Activated CD8-positive, alpha-beta memory T cell treated with anti-CD3 and anti-CD28 coated beads, Interleukin-2, amount 10 ng/mL, durations not matched to agents 7 days and 5 days (primary cell): ENCODE measurements at regions not wholly inside any gene's neighbourhood (a gene's known extent, or its start where the extent isn't known, plus 50 kb on each side); places are given as distances from the start of the nearest gene placed in this dataset.

Experiments
- ATAC-seq: fragments of 150-1000 bp; cut with Tn5 transposase; one replicate; pipeline ENCODE4 v1.10.0; 2021; ENCODE audit warnings: moderate library complexity
- CTCF ChIA-PET: fragments of 350-600 bp; sonication (Branson Sonifier 250); formaldehyde crosslinking; loops from one replicate; lab custom pipeline; 2021; ENCODE audit warnings: antibody characterized with exemption; lab: Charles Lee
- DNase-seq: peaks from one replicate; pipeline ENCODE4 v3.0.0-alpha.2; 2020
- H3K27ac Mint-ChIP-seq: one replicate; pipeline ENCODE4 v1.8.0; 2021; ENCODE audit warnings: mild to moderate bottlenecking, mixed read lengths
- H3K27me3 Mint-ChIP-seq: one replicate; pipeline ENCODE4 v1.8.0; 2021; ENCODE audit warnings: mixed read lengths
- H3K36me3 Mint-ChIP-seq: one replicate; pipeline ENCODE4 v1.8.0; 2021; ENCODE audit warnings: mild to moderate bottlenecking, mixed read lengths
- H3K4me1 Mint-ChIP-seq: one replicate; pipeline ENCODE4 v1.8.0; 2021; ENCODE audit warnings: mixed read lengths
- H3K4me3 Mint-ChIP-seq: one replicate; pipeline ENCODE4 v1.8.0; 2021; ENCODE audit warnings: mild to moderate bottlenecking, moderate library complexity, mixed read lengths
- H3K9me3 Mint-ChIP-seq: one replicate; pipeline ENCODE4 v1.8.0; 2022; ENCODE audit warnings: low read depth, mixed read lengths

GRCh38 chr10:36647540-36647939, 477.9 kb upstream of the ANKRD30A start:
- Mint-ChIP-seq H3K9me3 (peaks cover 8% of the 10 kb centered on the region), H3K4me3 (no peak overlapping the region), H3K4me1 (no peaks in the 10 kb centered on the region), H3K27me3 (no peaks in the 10 kb centered on the region), H3K27ac (no peak overlapping the region), H3K36me3 (no peaks in the 10 kb centered on the region)
- ATAC-seq (no peak), DNase-seq (no peak)
- CTCF ChIA-PET = no interaction called here

- DNase-seq (no peak), ATAC-seq (no peak)
- H3K36me3 Mint-ChIP-seq = no peaks in the 10 kb centered on the region
- H3K27me3 Mint-ChIP-seq = no peaks in the 10 kb centered on the region
- peaks cover 6% of the 10 kb centered on the region for H3K9me3 Mint-ChIP-seq
- H3K4me1 Mint-ChIP-seq = no peaks in the 10 kb centered on the region
- no peak overlapping the region for H3K4me3 Mint-ChIP-seq
- no peak overlapping the region for H3K27ac Mint-ChIP-seq
- CTCF ChIA-PET = no interaction called here
Observed at GRCh38 chr10:36640626-36641025, 484.8 kb upstream of the ANKRD30A start.

DNA sequence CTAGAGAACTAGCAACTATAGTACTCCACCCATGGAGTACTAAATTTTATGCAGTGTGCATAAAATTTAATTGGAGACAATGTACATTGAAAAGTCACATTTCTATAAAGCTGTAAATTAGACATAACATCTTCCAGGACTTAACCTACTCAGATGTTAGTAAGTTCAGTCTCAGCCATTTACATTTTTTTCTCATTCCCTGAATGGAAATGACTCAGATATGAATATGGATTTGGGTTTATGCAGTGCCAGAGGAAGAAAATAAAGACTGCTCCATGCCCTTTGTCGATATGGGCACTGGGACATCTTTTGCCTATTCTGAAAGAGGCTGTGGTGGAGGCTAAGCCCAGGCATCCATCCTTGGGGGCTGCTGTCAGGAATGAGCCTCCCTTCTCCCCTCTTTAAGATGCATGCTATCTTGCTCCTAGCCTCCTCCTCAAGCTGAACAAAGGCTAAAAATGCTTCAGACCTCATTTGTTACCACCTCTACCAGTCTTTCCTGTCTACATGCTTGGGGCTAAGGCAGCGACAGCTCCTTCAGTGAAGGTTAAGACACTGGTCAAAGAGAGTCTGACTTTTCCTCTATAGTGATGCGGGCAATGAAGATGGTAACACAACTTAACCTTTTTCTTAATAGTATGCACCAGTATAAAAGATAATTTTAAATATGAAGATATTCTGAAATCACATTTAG, 486.8 kb upstream of the ANKRD30A start:
- CTCF ChIA-PET = no interaction called here
- Mint-ChIP-seq H3K4me3 (no peak overlapping the region), H3K27ac (no peak overlapping the region), H3K9me3 (peaks cover 6% of the 10 kb centered on the region), H3K36me3 (no peaks in the 10 kb centered on the region), H3K4me1 (no peaks in the 10 kb centered on the region), H3K27me3 (no peaks in the 10 kb centered on the region)
- DNase-seq (no peak), ATAC-seq (no peak)

- Mint-ChIP-seq H3K27ac (no peak overlapping the region), H3K4me1 (no peaks in the 10 kb centered on the region), H3K27me3 (no peaks in the 10 kb centered on the region), H3K36me3 (no peaks in the 10 kb centered on the region), H3K4me3 (no peak overlapping the region), H3K9me3 (peaks cover 4% of the 10 kb centered on the region)
- CTCF ChIA-PET = no interaction called here
- DNase-seq (no peak), ATAC-seq (no peak)
Observed at GRCh38 chr10:36636879-36637278, 488.5 kb upstream of the ANKRD30A start.

GRCh38 chr10:36636285-36636839, 489.0 kb upstream of the ANKRD30A start:
- DNase-seq = no peak
- no peak overlapping the region for H3K4me3 Mint-ChIP-seq
- ATAC-seq = no peak
- no peaks in the 10 kb centered on the region for H3K4me1 Mint-ChIP-seq
- no peaks in the 10 kb centered on the region for H3K36me3 Mint-ChIP-seq
- CTCF ChIA-PET = no interaction called here
- H3K27me3 Mint-ChIP-seq = no peaks in the 10 kb centered on the region
- H3K9me3 Mint-ChIP-seq = peaks cover 3% of the 10 kb centered on the region
- H3K27ac Mint-ChIP-seq = no peak overlapping the region

DNA sequence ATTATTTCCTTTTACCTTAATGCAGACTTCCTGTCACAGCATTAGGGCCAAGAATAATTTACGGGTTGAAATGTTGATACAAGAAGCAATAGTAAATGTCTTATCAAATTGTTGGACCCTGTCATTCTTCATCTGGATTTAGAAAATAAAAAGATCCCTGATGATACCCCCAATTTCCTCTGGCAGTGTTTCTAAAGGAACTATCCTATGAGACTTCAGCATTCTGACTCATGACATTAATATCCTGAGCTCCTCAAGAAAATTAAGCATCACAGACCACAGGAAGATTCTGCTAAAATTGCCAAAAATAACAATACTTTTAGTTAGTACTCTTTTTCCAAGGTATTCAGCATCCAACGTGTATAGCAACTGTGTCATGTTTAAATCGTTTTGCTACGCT, 490.5 kb upstream of the ANKRD30A start:
- H3K27ac Mint-ChIP-seq = no peak overlapping the region
- no peaks in the 10 kb centered on the region for H3K27me3 Mint-ChIP-seq
- DNase-seq (no peak), ATAC-seq (no peak)
- peaks cover 8% of the 10 kb centered on the region for H3K9me3 Mint-ChIP-seq
- CTCF ChIA-PET = interaction anchor here (0.8 kb wide), 1 partner anchor 93 kb away, joined by 3 read pairs; no protein-coding TSS in a partner anchor
- H3K36me3 Mint-ChIP-seq = no peaks in the 10 kb centered on the region
- H3K4me3 Mint-ChIP-seq = no peak overlapping the region
- no peaks in the 10 kb centered on the region for H3K4me1 Mint-ChIP-seq

GRCh38 chr10:36630267-36630666, 495.1 kb upstream of the ANKRD30A start:
- Mint-ChIP-seq H3K4me3 (no peak overlapping the region), H3K36me3 (no peaks in the 10 kb centered on the region), H3K27ac (no peak overlapping the region), H3K9me3 (peaks cover 12% of the 10 kb centered on the region), H3K27me3 (no peaks in the 10 kb centered on the region), H3K4me1 (no peaks in the 10 kb centered on the region)
- ATAC-seq (no peak), DNase-seq (no peak)
- CTCF ChIA-PET = no interaction called here

DNA sequence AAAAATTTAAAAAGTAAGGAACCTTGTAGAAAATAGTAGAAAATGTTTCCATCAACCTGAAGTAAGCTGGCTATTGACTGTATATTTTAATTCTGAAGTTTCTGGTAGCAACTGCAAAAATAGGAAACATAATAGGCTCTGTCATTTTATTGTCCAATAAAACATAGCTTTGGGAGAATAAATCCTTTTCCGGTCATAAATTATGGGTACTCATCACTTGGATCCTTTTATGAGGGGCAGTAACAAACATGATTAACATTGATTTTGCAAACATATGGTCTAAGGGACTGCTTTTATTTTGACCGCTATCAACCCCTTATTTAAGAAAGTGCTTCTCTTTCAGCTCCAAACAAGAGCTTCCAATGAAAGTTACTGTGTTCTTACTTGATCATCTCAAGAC, 495.9 kb upstream of the ANKRD30A start:
- DNase-seq (no peak), ATAC-seq (no peak)
- H3K4me3 Mint-ChIP-seq = no peak overlapping the region
- CTCF ChIA-PET = no interaction called here
- no peaks in the 10 kb centered on the region for H3K27me3 Mint-ChIP-seq
- H3K27ac Mint-ChIP-seq = no peak overlapping the region
- no peaks in the 10 kb centered on the region for H3K4me1 Mint-ChIP-seq
- H3K9me3 Mint-ChIP-seq = peaks cover 12% of the 10 kb centered on the region
- no peaks in the 10 kb centered on the region for H3K36me3 Mint-ChIP-seq

- no peak overlapping the region for H3K27ac Mint-ChIP-seq
- CTCF ChIA-PET = no interaction called here
- H3K4me3 Mint-ChIP-seq = no peak overlapping the region
- no peaks in the 10 kb centered on the region for H3K27me3 Mint-ChIP-seq
- peaks cover 21% of the 10 kb centered on the region for H3K9me3 Mint-ChIP-seq
- no peak for ATAC-seq
- DNase-seq = no peak
- H3K36me3 Mint-ChIP-seq = no peaks in the 10 kb centered on the region
- no peaks in the 10 kb centered on the region for H3K4me1 Mint-ChIP-seq
Observed at GRCh38 chr10:36624551-36625100, 500.8 kb upstream of the ANKRD30A start.

- CTCF ChIA-PET = no interaction called here
- H3K27me3 Mint-ChIP-seq = no peaks in the 10 kb centered on the region
- ATAC-seq (no peak), DNase-seq (no peak)
- H3K36me3 Mint-ChIP-seq = no peaks in the 10 kb centered on the region
- no peak overlapping the region for H3K4me3 Mint-ChIP-seq
- H3K4me1 Mint-ChIP-seq = no peaks in the 10 kb centered on the region
- no peak overlapping the region for H3K27ac Mint-ChIP-seq
- peaks cover 21% of the 10 kb centered on the region for H3K9me3 Mint-ChIP-seq
Observed at GRCh38 chr10:36621346-36621745, 504.1 kb upstream of the ANKRD30A start.

DNA sequence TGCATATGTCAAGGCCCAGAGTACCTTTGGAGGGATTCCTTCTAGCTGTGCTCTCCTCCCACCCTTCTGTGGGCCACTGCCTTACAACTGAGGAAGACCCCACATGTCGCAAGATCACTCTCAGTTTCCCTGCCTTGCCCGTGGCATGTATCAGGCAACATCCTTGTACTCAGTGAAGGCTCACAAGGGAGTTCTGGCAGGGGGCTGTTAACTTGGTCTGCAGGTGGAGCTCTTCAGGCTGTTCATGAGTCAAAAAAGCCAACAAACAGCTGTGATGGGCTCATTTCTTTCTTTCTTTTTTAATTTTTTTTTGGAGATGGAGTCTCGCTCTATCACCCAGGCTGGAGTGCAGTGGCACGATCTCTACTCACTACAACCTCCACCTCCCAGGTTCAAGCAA, 513.0 kb upstream of the ANKRD30A start:
- DNase-seq (no peak), ATAC-seq (no peak)
- H3K9me3 Mint-ChIP-seq = peaks cover 6% of the 10 kb centered on the region
- no peaks in the 10 kb centered on the region for H3K4me1 Mint-ChIP-seq
- H3K27ac Mint-ChIP-seq = no peak overlapping the region
- no peaks in the 10 kb centered on the region for H3K27me3 Mint-ChIP-seq
- no peak overlapping the region for H3K4me3 Mint-ChIP-seq
- H3K36me3 Mint-ChIP-seq = no peaks in the 10 kb centered on the region
- CTCF ChIA-PET = no interaction called here

GRCh38 chr10:36608866-36609265, 516.5 kb upstream of the ANKRD30A start:
- H3K27me3 Mint-ChIP-seq = no peaks in the 10 kb centered on the region
- H3K27ac Mint-ChIP-seq = no peak overlapping the region
- CTCF ChIA-PET = no interaction called here
- no peaks in the 10 kb centered on the region for H3K36me3 Mint-ChIP-seq
- ATAC-seq = no peak
- H3K4me3 Mint-ChIP-seq = no peak overlapping the region
- DNase-seq = no peak
- peaks cover 7% of the 10 kb centered on the region for H3K9me3 Mint-ChIP-seq
- no peaks in the 10 kb centered on the region for H3K4me1 Mint-ChIP-seq

- Mint-ChIP-seq H3K4me1 (no peaks in the 10 kb centered on the region), H3K9me3 (peaks cover 5% of the 10 kb centered on the region), H3K4me3 (no peak overlapping the region), H3K27ac (no peak overlapping the region), H3K27me3 (no peaks in the 10 kb centered on the region), H3K36me3 (no peaks in the 10 kb centered on the region)
- DNase-seq (no peak), ATAC-seq (no peak)
- CTCF ChIA-PET = no interaction called here
Observed at GRCh38 chr10:36608251-36608650, 517.1 kb upstream of the ANKRD30A start.

DNA sequence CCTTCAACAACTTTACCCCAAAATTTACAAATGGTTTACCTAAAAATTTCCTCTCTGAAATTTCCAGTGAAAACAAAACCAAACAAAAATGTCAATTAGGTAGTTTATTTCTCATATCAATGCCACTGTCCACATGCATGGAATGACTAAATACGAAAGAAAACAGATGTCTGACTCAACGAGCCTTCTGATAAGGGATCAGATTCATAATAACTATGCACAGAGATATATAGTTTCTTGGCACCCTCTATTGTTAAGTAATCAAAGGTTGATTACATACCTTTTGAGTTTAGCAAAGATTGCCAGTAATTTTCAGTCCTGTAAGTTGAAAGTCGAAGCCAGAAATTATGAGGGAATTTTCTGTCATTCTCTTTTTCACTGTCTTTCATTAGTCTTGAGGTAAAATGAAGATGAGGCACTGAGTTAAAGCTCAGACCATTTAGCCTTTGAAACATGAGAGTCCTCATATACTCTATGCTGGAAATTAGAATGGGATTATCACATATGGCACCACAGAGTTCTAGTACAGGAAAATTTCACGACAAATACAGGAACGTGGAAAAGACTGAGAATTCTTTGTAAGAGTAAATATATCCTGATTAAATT, 519.1 kb upstream of the ANKRD30A start:
- Mint-ChIP-seq H3K27me3 (no peaks in the 10 kb centered on the region), H3K4me3 (no peak overlapping the region), H3K36me3 (no peaks in the 10 kb centered on the region), H3K27ac (no peak overlapping the region), H3K9me3 (peaks cover 5% of the 10 kb centered on the region), H3K4me1 (no peaks in the 10 kb centered on the region)
- ATAC-seq (no peak), DNase-seq (no peak)
- CTCF ChIA-PET = no interaction called here
